C4-2B (cell line): ENCODE measurements at regions not wholly inside any gene's neighbourhood (a gene's known extent, or its start where the extent isn't known, plus 50 kb on each side); places are given as distances from the start of the nearest gene placed in this dataset.

Source experiments
- H3K27ac ChIP-seq: fragments of 450-650 bp; 2 replicates; pipeline ENCODE4 v1.5.1; 2017
- CTCF ChIP-seq: fragments of 450-650 bp; conservative IDR thresholded peaks from 2 replicates; pipeline ENCODE4 v1.5.1; 2017; ENCODE audit warnings: mild to moderate bottlenecking
- ZFX ChIP-seq: fragments of 450-650 bp; IDR thresholded peaks from 2 replicates; pipeline ENCODE4 v1.6.1; 2017

GRCh38 chr13:22757530-22758120 is 423.2 kb upstream of the SGCG start:
- H3K27ac ChIP-seq, result no peak overlapping the region
- peak; percentile 90 for TF ChIP-seq CTCF
- no peak for TF ChIP-seq ZFX

GRCh38 chr13:22758245-22758644 is 422.5 kb upstream of the SGCG start:
- H3K27ac ChIP-seq, result no peak overlapping the region
- TF ChIP-seq CTCF, result no peak
- no peak for TF ChIP-seq ZFX

GRCh38 chr13:22761709-22762108 is 419.1 kb upstream of the SGCG start:
- no peak overlapping the region for H3K27ac ChIP-seq

GRCh38 chr13:22765547-22765946 is 415.2 kb upstream of the SGCG start:
- no peak overlapping the region for H3K27ac ChIP-seq
- TF ChIP-seq ZFX (no peak), CTCF (no peak)

More at GRCh38 chr13:22761709-22762108, 419.1 kb upstream of the SGCG start:
- TF ChIP-seq CTCF (no peak), ZFX (no peak)

GRCh38 chr13:22770891-22771290 is 409.9 kb upstream of the SGCG start:
- TF ChIP-seq ZFX (no peak), CTCF (no peak)
- H3K27ac ChIP-seq, result no peak overlapping the region

GRCh38 chr13:22773465-22773864 is 407.3 kb upstream of the SGCG start:
- TF ChIP-seq ZFX (no peak), CTCF (no peak)
- no peak overlapping the region for H3K27ac ChIP-seq

- TF ChIP-seq CTCF, result no peak
- TF ChIP-seq ZFX, result no peak
- H3K27ac ChIP-seq, result no peak overlapping the region
These were observed 404.2 kb upstream of the SGCG start for GRCh38 chr13:22776394-22777186.
